HG03460 (cell line): ENCODE measurements at regions not wholly inside any gene's neighbourhood (a gene's known extent, or its start where the extent isn't known, plus 50 kb on each side); places are given as distances from the start of the nearest gene placed in this dataset.

Experiments used
- ATAC-seq: cut with Tn5 transposase; IDR thresholded peaks from one replicate; pipeline ENCODE4 v1.9.1; 2021; ENCODE audit not compliant: unreplicated experiment

- no peak for ATAC-seq
Observed at GRCh38 chr11:70568814-70569617, 170.7 kb downstream of the CTTN start.

DNA sequence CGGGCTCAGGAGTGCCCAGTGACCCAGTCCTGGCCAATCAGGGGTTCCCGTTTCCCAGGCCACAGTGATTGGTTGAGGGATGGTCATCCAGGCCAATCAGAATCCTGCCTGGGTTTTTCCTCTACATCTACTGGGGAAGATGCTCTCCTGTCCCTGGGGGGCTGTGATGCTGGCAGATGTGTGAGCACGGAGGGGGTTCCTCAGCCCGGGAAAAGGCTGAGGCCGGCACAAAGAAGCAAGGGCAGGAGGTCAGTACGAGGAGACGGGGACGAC, 171.2 kb downstream of the CTTN start:
- no peak for ATAC-seq

DNA sequence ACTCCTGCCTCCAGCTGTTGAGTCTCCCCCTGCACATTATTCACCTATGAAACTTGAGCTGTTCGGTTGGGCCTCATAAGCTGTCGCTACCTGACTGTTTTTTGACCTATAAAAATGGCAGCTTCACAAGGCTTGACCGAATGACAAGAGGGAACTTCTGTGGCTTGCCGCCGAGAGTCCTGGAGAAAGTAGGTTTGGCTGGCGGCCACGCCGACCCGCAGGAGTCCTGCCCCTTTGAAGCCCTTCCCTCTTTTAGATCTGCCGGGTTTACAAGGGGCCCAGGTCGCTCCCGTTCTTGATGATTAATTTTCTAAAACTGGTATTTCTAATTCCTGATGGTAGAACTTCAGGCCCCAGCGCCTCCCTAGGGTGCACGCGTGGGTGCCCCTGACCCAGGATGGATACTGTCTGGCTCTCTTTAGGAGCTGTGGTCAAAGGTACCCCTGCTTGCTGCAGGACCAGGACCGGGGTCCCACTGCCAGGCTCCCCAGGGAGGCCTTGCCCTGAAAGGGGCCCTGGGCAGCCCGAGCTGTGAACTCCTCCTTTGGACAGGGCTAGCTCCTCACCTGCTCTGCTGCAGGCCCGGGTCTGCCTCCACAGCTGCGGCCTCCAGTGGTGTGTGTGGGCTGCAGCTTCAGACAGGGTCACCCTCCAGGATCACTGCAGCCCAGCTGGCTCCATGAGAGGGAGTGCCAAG, 171.8 kb downstream of the CTTN start:
- ATAC-seq: no peak

DNA sequence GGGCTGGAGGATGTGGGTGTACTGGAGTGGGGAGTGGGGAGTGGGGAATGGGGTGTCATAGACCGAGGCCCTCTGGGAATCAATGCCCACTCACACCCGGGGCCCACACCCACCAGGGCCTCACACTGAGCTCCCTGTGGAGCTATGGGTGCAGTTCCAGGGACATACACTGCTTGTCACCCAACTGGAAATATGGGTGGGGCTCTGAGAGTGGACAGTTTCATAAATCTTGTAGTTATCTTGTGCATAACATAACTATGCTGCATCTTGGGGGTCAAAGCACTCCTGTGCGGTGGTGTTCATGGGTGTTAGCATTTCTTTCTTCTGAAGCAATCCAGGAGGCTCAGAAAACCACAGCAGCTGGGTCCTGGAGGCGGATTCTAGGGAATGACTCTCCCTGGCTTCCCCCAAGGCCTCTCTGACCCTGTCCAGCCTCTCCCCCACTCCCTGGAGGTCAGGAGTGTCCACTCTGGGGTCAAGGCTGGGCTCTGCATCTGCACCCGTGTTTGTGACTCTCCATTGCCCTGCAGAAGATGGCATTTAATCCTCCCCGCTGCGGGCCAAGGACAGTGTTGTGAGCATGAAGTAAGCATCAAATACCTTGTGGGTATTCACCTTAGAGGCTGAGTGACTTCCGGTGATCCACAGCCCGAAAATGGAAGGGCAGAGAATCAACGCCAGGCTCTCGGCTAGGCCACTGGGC, 172.5 kb downstream of the CTTN start:
- no peak for ATAC-seq

GRCh38 chr11:70572974-70573260, 174.6 kb downstream of the CTTN start:
- ATAC-seq: no peak

GRCh38 chr11:70573701-70574151, 175.4 kb downstream of the CTTN start:
- no peak for ATAC-seq

GRCh38 chr11:70574725-70575347, 176.5 kb downstream of the CTTN start:
- no peak for ATAC-seq

GRCh38 chr11:70575396-70576060, 177.2 kb downstream of the CTTN start:
- ATAC-seq: no peak

GRCh38 chr11:70577258-70577603, 178.9 kb downstream of the CTTN start:
- no peak for ATAC-seq

- no peak for ATAC-seq
Observed at GRCh38 chr11:70577948-70578347, 179.6 kb downstream of the CTTN start.

DNA sequence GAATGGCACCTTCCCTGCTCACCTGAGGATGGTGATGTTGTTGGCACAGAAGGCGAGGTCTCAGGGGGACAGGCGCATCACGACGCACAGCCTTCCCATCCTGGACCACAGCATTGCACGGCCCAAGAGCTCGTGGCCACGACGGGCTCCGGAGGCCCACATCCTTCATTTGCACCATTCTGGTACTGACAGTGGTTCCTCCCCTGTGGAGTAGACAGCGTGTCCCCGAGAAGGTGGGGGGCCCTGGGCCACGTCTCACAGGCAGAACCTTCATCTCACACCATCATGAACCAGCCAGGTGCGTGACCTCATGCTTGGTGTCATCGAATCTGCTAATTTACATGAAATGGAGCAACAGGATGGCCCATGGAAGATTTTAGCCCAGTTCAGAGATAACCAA, 180.0 kb downstream of the CTTN start:
- no peak for ATAC-seq

DNA sequence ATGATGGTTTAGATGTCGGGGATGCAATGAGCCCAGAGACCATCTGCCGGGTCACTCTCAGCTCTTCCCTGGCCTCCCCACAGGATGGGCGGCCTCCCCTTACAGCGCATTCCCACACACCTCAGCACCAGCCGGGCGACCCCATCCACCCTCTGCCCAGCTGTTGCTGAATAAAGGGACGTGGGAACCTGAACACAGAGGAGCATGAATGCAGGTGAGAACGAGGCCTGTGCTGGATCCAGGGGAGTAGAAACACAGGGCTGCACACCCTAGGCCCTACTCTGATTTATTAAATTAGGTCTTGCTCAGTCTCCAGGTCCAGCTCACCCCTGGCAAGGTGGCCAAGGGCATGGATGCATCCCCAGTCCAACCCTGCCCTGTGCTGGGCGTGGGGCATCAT, 180.5 kb downstream of the CTTN start:
- no peak for ATAC-seq

- ATAC-seq: no peak
Observed at GRCh38 chr11:70579316-70579955, 181.1 kb downstream of the CTTN start.

- no peak for ATAC-seq
Observed at GRCh38 chr11:70580036-70580805, 181.9 kb downstream of the CTTN start.

GRCh38 chr11:70581991-70582885, 183.9 kb downstream of the CTTN start:
- ATAC-seq: no peak

- ATAC-seq: no peak
Observed at GRCh38 chr11:70582886-70583641, 184.7 kb downstream of the CTTN start.

- no peak for ATAC-seq
Observed at GRCh38 chr11:70583781-70584218, 185.5 kb downstream of the CTTN start.

- ATAC-seq: no peak
Observed at GRCh38 chr11:70584498-70585235, 186.3 kb downstream of the CTTN start.
